ENCODE measurements at regions not wholly inside any gene's neighbourhood (a gene's known extent, or its start where the extent isn't known, plus 50 kb on each side); places are given as distances from the start of the nearest gene placed in this dataset.

GRCh38 chr22:48282804-48283203, 1520.4 kb downstream of the TBC1D22A start:
- no peak for DNase-seq
- Histone ChIP-seq H3K4me1 (no peaks in the 10 kb centered on the region), H3K27me3 (peaks cover 0 to 26% (median 0%) of the 10 kb centered on the region in 9 donors), H3K4me3 (no peak overlapping the region), H3K36me3 (no peaks in the 10 kb centered on the region), H3K27ac (no peak overlapping the region), H3K9me3 (peaks cover 0 to 15% (median 0%) of the 10 kb centered on the region in 12 donors)
- 72 to 91% (median 88%) methylated on average over 2 of the region's 2 CpGs for WGBS, 4 donors
- intact Hi-C loops (cut with DNase I) = no loop called here
- ATAC-seq = no peak
- TF ChIP-seq, protein P1, sequence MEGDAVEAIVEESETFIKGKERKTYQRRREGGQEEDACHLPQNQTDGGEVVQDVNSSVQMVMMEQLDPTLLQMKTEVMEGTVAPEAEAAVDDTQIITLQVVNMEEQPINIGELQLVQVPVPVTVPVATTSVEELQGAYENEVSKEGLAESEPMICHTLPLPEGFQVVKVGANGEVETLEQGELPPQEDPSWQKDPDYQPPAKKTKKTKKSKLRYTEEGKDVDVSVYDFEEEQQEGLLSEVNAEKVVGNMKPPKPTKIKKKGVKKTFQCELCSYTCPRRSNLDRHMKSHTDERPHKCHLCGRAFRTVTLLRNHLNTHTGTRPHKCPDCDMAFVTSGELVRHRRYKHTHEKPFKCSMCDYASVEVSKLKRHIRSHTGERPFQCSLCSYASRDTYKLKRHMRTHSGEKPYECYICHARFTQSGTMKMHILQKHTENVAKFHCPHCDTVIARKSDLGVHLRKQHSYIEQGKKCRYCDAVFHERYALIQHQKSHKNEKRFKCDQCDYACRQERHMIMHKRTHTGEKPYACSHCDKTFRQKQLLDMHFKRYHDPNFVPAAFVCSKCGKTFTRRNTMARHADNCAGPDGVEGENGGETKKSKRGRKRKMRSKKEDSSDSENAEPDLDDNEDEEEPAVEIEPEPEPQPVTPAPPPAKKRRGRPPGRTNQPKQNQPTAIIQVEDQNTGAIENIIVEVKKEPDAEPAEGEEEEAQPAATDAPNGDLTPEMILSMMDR (IDR thresholded peaks at IDR 0.05) = no peak
- no peak for TF ChIP-seq POLR2A (IDR thresholded peaks at IDR 0.05)

DNA sequence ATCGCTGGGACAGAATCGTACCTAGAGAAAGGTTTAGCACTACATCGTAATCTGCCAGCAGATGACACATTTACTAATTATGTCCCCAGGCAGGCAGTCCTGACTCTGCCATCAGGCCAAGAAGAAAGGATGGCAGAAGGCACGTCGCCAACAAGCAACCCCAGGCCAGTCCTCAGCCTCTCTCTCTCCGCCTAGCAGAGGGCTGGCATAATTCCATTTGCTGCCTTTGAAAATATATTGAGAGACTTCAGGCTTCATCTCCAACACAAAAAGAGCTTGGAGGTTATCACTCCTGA, 1517.0 kb downstream of the TBC1D22A start:
- TF ChIP-seq POLR2A (IDR thresholded peaks at IDR 0.05) = no peak
- TF ChIP-seq, protein P1 (IDR thresholded peaks at IDR 0.05) = no peak
- H3K4me3 ChIP-seq = no peak overlapping the region
- intact Hi-C loops (cut with DNase I) = no loop called here
- no peak overlapping the region for H3K27ac ChIP-seq
- 60 to 70% (median 67%) methylated on average over 5 to 6 of the region's 6 CpGs for WGBS, 4 donors
- H3K36me3 ChIP-seq = no peaks in the 10 kb centered on the region
- H3K4me1 ChIP-seq = no peaks in the 10 kb centered on the region
- no peak for ATAC-seq
- H3K9me3 ChIP-seq = peaks cover 0 to 11% (median 0%) of the 10 kb centered on the region in 12 donors
- peaks cover 0 to 39% (median 7%) of the 10 kb centered on the region in 9 donors for H3K27me3 ChIP-seq
- no peak for DNase-seq

DNA sequence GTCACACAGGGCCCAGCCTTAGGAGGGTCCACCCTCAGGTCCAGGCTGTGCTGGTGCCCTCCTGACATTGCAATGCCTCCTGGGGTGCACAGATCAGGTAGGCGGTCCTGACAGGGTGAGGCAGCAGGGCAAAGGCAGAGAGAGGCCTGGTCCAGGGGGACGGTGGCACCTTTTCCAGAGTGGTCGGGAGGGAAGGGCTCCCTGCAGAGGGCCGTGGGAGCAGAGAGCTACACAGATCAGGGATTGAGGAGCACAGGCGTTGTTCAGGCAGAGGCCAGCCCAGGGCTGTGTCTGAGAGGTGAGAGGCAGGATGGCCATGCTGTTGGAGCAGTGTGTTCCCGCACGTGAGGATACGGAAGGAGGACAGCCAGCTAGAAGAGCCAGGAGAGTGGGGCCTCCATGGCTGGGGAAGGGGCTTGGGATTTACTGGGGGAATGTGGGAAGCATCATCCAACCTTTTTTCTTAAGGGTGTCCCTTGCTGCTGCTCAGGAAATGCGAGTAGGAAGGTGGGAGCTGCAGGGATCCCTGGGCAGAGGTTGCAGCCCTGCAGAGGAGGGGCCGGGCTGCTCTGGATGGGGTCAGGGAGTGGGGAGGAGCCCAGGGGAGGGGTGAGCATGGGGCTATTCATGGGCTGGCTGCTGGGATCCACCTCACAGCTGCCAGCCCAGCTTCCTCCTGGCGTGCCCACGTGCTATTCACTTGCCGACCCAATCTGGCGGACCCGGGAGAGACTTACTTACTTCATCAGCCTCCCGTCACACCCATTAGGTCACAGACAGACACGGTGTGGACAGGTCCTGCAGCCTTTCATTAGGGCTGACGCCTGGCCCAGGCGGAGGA, 1516.4 kb downstream of the TBC1D22A start:
- WGBS, 4 donors = 47 to 51% (median 50%) methylated on average over 18 to 19 of the region's 19 CpGs

GRCh38 chr22:48277868-48278581, 1515.6 kb downstream of the TBC1D22A start:
- H3K27ac ChIP-seq = no peak overlapping the region
- DNase-seq (no peak), ATAC-seq (no peak)
- no peak for TF ChIP-seq POLR2A (IDR thresholded peaks at IDR 0.05)
- TF ChIP-seq, protein P1 (IDR thresholded peaks at IDR 0.05) = no peak
- H3K4me3 ChIP-seq = no peak overlapping the region
- intact Hi-C loops (cut with DNase I) = no loop called here
- H3K27me3 ChIP-seq = peaks cover 0 to 49% (median 7%) of the 10 kb centered on the region in 9 donors
- H3K9me3 ChIP-seq = no peaks in the 10 kb centered on the region
- 56 to 61% (median 59%) methylated on average over 15 to 19 of the region's 19 CpGs for WGBS, 4 donors
- H3K36me3 ChIP-seq = no peaks in the 10 kb centered on the region
- no peaks in the 10 kb centered on the region for H3K4me1 ChIP-seq

More for the DNA sequence above, 1516.4 kb downstream of the TBC1D22A start:
- no peak for ATAC-seq
- no peaks in the 10 kb centered on the region for H3K4me1 ChIP-seq
- H3K9me3 ChIP-seq = peaks cover 0 to 7% (median 0%) of the 10 kb centered on the region in 12 donors
- peaks cover 0 to 42% (median 7%) of the 10 kb centered on the region in 9 donors for H3K27me3 ChIP-seq
- no peak overlapping the region for H3K4me3 ChIP-seq
- TF ChIP-seq POLR2A (IDR thresholded peaks at IDR 0.05) = no peak
- TF ChIP-seq, protein P1 (IDR thresholded peaks at IDR 0.05) = no peak
- DNase-seq = no peak
- intact Hi-C loops (cut with DNase I) = no loop called here
- H3K27ac ChIP-seq = no peak overlapping the region
- H3K36me3 ChIP-seq = no peaks in the 10 kb centered on the region

Data from heart left ventricle (tissue), 16 donors.